GM18907 (cell line): ENCODE measurements at regions not wholly inside any gene's neighbourhood (a gene's known extent, or its start where the extent isn't known, plus 50 kb on each side); places are given as distances from the start of the nearest gene placed in this dataset.

Experiments
- ATAC-seq: cut with Tn5 transposase; IDR thresholded peaks from one replicate; pipeline ENCODE4 v1.9.1; 2021; ENCODE audit warnings: mild to moderate bottlenecking, moderate library complexity; ENCODE audit not compliant: unreplicated experiment

DNA sequence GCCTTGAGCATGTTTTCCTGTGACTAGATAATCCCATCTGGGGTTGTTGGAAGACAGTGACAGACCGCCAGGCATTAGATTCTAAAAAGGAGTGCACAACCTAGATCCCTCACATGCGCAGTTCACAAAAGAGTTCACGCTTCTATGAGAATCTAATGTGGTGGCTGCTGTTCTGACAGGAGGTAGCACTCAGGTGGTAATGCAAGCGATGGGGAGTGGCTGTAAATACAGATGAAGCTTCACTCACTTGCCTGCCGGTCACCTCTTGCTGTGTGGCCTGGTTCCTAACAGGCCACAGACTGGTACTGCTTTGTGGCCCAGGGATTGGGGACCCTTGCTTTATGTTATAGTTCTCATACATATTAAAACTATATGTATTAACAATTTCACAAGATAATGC lies 81.9 kb upstream of the TMLHE start:
- no peak for ATAC-seq

DNA sequence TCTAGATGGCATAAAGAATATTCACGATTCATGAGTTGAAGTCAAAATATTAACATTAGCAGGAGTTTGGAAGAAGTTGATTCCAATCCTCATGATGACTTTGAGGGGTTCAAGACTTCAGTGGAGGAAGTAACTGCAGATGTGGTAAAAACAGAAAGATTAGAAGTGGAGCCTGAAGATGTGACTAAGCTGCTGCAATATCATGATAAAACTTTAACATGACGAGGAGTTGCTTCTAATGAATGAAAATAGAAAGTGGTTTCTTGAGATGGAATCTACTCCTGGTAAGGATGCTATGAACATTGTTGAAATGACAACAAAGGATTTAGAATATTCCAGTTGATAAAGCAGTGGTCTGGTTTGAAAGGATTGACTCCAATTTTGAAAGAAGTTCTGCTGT lies 70.1 kb upstream of the TMLHE start:
- ATAC-seq = no peak

DNA sequence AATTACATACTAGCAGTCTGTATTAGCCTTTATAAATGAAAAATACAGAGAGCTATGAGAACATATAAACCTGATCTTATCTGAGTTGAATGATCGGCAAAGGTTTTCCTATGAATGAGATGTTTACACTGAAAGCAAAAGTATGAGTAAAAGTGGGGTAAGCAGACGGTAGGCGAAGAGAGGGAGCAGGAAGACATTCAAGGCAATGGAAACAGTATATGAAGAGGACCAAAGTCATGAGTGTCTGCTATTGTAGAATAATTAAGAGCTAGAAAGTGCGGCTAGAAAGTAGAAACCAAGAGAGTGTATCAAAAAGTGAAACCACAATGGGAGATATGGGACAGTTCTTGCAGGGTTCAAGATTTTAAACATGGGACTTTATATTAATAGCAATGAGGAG lies 67.0 kb upstream of the TMLHE start:
- ATAC-seq = no peak

DNA sequence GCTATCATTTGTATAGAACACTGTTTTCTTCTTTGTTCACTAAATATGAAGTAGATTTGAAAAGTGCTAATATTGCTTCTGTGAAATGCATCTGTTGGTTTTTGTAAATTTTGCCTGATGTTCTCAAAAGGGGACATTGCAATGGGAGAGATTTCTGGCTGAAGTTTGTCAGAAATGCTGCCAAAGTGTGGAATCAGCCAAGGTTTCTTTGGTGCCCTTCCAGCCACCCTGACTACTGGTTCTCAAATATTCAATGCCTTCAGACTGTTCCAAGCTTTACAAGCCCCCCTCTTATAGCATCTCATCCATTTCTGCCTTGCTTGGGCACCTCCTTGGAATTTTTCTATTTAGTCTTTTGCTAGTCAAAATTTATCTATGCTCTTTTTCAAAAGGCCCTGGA lies 60.6 kb upstream of the TMLHE start:
- no peak for ATAC-seq

DNA sequence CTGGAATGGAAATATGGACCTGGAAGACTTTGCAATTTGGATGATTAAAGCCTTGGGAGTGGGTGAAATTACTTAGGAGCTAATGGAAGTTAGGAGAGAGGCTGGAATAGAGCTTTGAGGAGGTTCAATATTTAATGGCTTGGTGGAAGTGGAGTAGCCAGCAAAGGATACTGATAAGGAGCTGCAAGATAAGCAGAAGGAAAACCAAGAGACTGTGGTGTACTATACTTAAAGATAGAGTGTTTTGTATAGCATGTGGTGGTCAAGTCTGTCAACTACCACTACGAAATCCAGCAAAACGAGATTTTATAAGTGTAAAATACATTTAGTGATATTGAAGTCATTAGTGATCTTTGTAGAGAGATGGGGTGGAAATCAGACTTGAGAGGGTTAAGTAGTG lies 54.0 kb upstream of the TMLHE start:
- no peak for ATAC-seq
